ENCODE measurements at regions not wholly inside any gene's neighbourhood (a gene's known extent, or its start where the extent isn't known, plus 50 kb on each side); places are given as distances from the start of the nearest gene placed in this dataset.

GRCh38 chr3:117128133-117128532 lies 418.6 kb downstream of the TUSC7 start:
- TF ChIP-seq POLR2A (conservative IDR thresholded peaks at IDR 0.05) (no peak), TRIM24 (IDR thresholded peaks at IDR 0.05) (no peak), PHF20 (IDR thresholded peaks at IDR 0.05; ENCODE audit: partially characterized antibody) (no peak), ZNF224 (CRISPR knock-in tag; IDR thresholded peaks at IDR 0.05) (no peak)

Data from K562 (cell line).